CD4-positive, alpha-beta T cell (primary cell): ENCODE measurements at regions not wholly inside any gene's neighbourhood (a gene's known extent, or its start where the extent isn't known, plus 50 kb on each side); places are given as distances from the start of the nearest gene placed in this dataset.

ENCODE experiments used
- ATAC-seq: fragments of 200-7000 bp; cut with Tn5 transposase; one replicate; pipeline ENCODE4 v1.10.0; 2022; ENCODE audit warnings: mild to moderate bottlenecking; ENCODE audit not compliant: poor library complexity
- CTCF ChIA-PET: fragments of 350-600 bp; sonication (Branson Sonifier 250); formaldehyde crosslinking; loops from one replicate; lab custom pipeline; 2021; ENCODE audit warnings: antibody characterized with exemption, inconsistent platforms; lab: Charles Lee
- POLR2A ChIA-PET: fragments of 350-600 bp; sonication (Branson Sonifier 250); formaldehyde crosslinking; loops from one replicate; lab custom pipeline; 2021; ENCODE audit warnings: antibody characterized with exemption, inconsistent platforms; lab: Charles Lee
- DNase-seq, 14 experiments: peaks; one replicate each; pipeline ENCODE4 v3.0.0-alpha.2; 2013 to 2020; ENCODE audit warnings: mixed read lengths in 2 of 14
- H3K27ac ChIP-seq, 2 donors: one replicate each; pipeline versions ENCODE4 v1.5.1 to v1.7.0; 2013; ENCODE audit warnings: low read length in 2 of 2, low read depth in 1 of 2, mild to moderate bottlenecking in 1 of 2
- H3K27me3 ChIP-seq, 2 experiments: 1 replicate in 1 of 2; 2 replicates in 1 of 2; pipeline versions ENCODE4 v1.6.1 to v1.7.0; 2013; ENCODE audit warnings: low read length in 2 of 2, control low read depth in 1 of 2, mild to moderate bottlenecking in 1 of 2, moderate library complexity in 1 of 2; ENCODE audit not compliant: insufficient read depth in 2 of 2, control insufficient read depth in 1 of 2
- H3K36me3 ChIP-seq: one replicate; pipeline ENCODE4 v1.6.1; 2013; ENCODE audit warnings: low read length, control low read depth; ENCODE audit not compliant: insufficient read depth
- H3K4me1 ChIP-seq: one replicate; pipeline ENCODE4 v1.6.1; 2013; ENCODE audit warnings: low read length, control low read depth; ENCODE audit not compliant: insufficient read depth
- H3K4me3 ChIP-seq: one replicate; pipeline ENCODE4 v1.5.1; 2013; ENCODE audit warnings: mild to moderate bottlenecking, low read length, moderate library complexity
- H3K9me3 ChIP-seq, 2 experiments: 1 replicate in 1 of 2; 2 replicates in 1 of 2; pipeline versions ENCODE4 v1.6.1 to v1.7.0; 2013; ENCODE audit warnings: low read length in 2 of 2, mild to moderate bottlenecking in 2 of 2, control low read depth in 1 of 2, moderate library complexity in 1 of 2; ENCODE audit not compliant: control insufficient read depth in 1 of 2, insufficient read depth in 1 of 2
- H3K27ac Mint-ChIP-seq: one replicate; pipeline ENCODE4 v1.8.0; 2020; ENCODE audit warnings: mixed read lengths
- H3K27me3 Mint-ChIP-seq: one replicate; pipeline ENCODE4 v1.8.0; 2021; ENCODE audit warnings: mixed read lengths
- H3K36me3 Mint-ChIP-seq: one replicate; pipeline ENCODE4 v1.8.0; 2021; ENCODE audit warnings: low read depth, mixed read lengths
- H3K4me1 Mint-ChIP-seq: one replicate; pipeline ENCODE4 v1.8.0; 2021; ENCODE audit warnings: low read depth, mixed read lengths
- H3K4me3 Mint-ChIP-seq: one replicate; pipeline ENCODE4 v1.8.0; 2020; ENCODE audit warnings: mild to moderate bottlenecking, mixed read lengths
- H3K9me3 Mint-ChIP-seq: one replicate; pipeline ENCODE4 v1.8.0; 2020; ENCODE audit warnings: mixed read lengths
- intact Hi-C, 2 experiments: fragments of 100-400 bp; cut with DNase I in 1 of 2; cut with micrococcal nuclease in 1 of 2; formaldehyde crosslinking; loops; one replicate each; pipeline versions ENCODE4 v1.15.1 to v1.9.0; 2023 to 2025; cut with DNase I, micrococcal nuclease
- TF ChIP-seq, protein P1 (sequence below): fragments of 200-600 bp; IDR thresholded peaks from one replicate; pipeline ENCODE4 v1.8.0; 2022; ENCODE audit warnings: antibody characterized with exemption, mild to moderate bottlenecking

DNA sequence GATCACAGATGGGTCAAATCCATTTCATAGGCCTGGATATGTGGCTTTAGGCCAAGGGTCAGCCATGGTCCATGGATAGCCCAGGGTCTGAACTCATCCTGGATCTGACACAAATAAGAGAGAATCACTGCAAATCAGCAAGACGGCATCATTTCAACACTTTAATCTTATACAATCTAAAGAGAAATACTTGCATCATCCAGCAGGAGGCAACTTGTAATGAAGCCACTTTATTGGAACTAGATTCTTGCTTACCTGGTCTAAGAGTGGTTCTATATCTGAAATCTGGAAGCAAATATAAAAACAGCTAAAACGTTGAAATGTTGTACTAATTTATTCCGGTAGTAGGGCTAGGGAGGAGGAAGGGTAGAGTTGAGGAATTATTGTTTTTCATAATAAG lies 870.1 kb downstream of the JRKL start:
- no peak for DNase-seq
- Histone ChIP-seq H3K27me3 (no peaks in the 10 kb centered on the region), H3K27ac (no peak overlapping the region), H3K9me3 (no peaks in the 10 kb centered on the region), H3K36me3 (no peaks in the 10 kb centered on the region), H3K4me3 (no peak overlapping the region), H3K4me1 (no peaks in the 10 kb centered on the region)
- peaks cover 11% of the 10 kb centered on the region for H3K9me3 Mint-ChIP-seq
- TF ChIP-seq, protein P1, sequence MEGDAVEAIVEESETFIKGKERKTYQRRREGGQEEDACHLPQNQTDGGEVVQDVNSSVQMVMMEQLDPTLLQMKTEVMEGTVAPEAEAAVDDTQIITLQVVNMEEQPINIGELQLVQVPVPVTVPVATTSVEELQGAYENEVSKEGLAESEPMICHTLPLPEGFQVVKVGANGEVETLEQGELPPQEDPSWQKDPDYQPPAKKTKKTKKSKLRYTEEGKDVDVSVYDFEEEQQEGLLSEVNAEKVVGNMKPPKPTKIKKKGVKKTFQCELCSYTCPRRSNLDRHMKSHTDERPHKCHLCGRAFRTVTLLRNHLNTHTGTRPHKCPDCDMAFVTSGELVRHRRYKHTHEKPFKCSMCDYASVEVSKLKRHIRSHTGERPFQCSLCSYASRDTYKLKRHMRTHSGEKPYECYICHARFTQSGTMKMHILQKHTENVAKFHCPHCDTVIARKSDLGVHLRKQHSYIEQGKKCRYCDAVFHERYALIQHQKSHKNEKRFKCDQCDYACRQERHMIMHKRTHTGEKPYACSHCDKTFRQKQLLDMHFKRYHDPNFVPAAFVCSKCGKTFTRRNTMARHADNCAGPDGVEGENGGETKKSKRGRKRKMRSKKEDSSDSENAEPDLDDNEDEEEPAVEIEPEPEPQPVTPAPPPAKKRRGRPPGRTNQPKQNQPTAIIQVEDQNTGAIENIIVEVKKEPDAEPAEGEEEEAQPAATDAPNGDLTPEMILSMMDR: no peak
- no peak for ATAC-seq
- H3K27ac Mint-ChIP-seq: no peak overlapping the region
- CTCF ChIA-PET: no interaction called here
- H3K4me1 Mint-ChIP-seq: no peaks in the 10 kb centered on the region
- H3K36me3 Mint-ChIP-seq: no peaks in the 10 kb centered on the region
- H3K27me3 Mint-ChIP-seq: no peaks in the 10 kb centered on the region
- intact Hi-C loops: no loop called here
- POLR2A ChIA-PET: no interaction called here
- H3K4me3 Mint-ChIP-seq: no peak overlapping the region

DNA sequence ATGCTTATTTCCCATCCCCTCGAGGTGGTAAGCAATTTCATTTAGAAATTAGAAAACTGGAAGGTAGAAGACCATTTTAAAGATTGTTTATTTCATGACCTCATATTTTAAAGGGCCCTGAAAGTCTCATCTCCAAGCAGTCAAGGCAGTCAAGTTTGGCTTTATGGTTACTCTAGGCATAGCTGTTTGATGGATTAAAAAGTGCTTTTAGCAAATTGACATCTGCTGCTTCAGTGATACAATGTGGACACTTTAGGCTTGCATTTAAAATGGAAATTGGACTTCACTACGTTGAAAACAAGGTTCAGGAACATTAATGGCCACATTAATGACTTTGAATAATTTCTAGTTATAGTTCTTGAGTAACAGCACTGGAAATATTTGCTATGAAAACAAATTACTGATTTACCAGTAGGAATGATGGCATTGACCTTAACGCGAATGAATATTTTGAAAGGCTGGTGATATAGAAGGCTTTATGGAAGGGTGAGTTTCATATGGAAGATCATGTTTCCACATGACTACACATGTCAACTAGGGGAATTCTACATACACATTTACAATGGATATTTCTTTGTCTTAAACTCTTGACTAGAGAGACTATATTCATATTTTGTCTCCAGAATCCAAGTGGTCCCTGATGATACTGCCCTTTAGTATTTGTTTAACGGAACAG lies 873.5 kb downstream of the JRKL start:
- Histone ChIP-seq H3K27ac (no peak overlapping the region), H3K9me3 (no peaks in the 10 kb centered on the region), H3K4me1 (no peaks in the 10 kb centered on the region), H3K36me3 (no peaks in the 10 kb centered on the region), H3K4me3 (no peak overlapping the region), H3K27me3 (no peaks in the 10 kb centered on the region)
- H3K27me3 Mint-ChIP-seq: no peaks in the 10 kb centered on the region
- no peak overlapping the region for H3K4me3 Mint-ChIP-seq
- peaks cover 12% of the 10 kb centered on the region for H3K9me3 Mint-ChIP-seq
- ATAC-seq (no peak), DNase-seq (no peak)
- ChIA-PET POLR2A (no interaction called here), CTCF (no interaction called here)
- no peaks in the 10 kb centered on the region for H3K4me1 Mint-ChIP-seq
- H3K36me3 Mint-ChIP-seq: no peaks in the 10 kb centered on the region
- TF ChIP-seq, protein P1: no peak
- intact Hi-C loops: no loop called here
- no peak overlapping the region for H3K27ac Mint-ChIP-seq

DNA sequence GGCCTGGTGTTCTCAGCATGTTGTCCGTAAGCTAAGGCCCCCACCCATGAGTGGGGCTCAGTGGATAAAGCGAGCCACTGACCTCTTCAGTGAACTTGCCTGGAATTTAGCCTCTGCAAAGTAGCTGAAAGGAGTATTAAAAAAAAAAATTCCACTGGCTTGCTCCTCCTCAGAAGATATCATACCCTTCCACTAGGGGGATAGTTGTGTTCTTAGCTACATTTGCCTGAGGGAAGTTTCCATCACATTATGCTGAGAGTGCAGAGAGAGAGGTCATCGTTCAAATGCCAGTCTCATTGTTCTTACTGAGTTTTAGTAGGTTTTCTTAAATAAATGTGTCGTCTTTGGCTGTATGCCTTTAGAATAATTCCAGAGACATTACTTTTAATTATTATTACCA lies 879.7 kb downstream of the JRKL start:
- H3K4me3 Mint-ChIP-seq: no peak overlapping the region
- Histone ChIP-seq H3K9me3 (peaks cover 4% of the 10 kb centered on the region in 2 experiments), H3K27ac (no peak overlapping the region), H3K36me3 (no peaks in the 10 kb centered on the region), H3K4me1 (no peaks in the 10 kb centered on the region), H3K27me3 (no peaks in the 10 kb centered on the region), H3K4me3 (no peak overlapping the region)
- POLR2A ChIA-PET: no interaction called here
- no peaks in the 10 kb centered on the region for H3K27me3 Mint-ChIP-seq
- TF ChIP-seq, protein P1: no peak
- intact Hi-C loops: no loop called here
- ATAC-seq: no peak
- H3K9me3 Mint-ChIP-seq: peaks cover 8% of the 10 kb centered on the region
- no peak for DNase-seq
- CTCF ChIA-PET: no interaction called here
- no peak overlapping the region for H3K27ac Mint-ChIP-seq
- no peaks in the 10 kb centered on the region for H3K36me3 Mint-ChIP-seq
- H3K4me1 Mint-ChIP-seq: no peaks in the 10 kb centered on the region
